ENCODE measurements at regions not wholly inside any gene's neighbourhood (a gene's known extent, or its start where the extent isn't known, plus 50 kb on each side); places are given as distances from the start of the nearest gene placed in this dataset.

GRCh38 chr5:163807781-163808180, 302.4 kb downstream of the MAT2B start:
- Histone ChIP-seq H3K36me3 (ENCODE audit: insufficient read depth, low read length) (no peaks in the 10 kb centered on the region), H3K4me3 (ENCODE audit: insufficient read depth, low read length) (no peak overlapping the region), H3K27ac (ENCODE audit: low read depth, low read length) (no peak overlapping the region), H3K4me2 (ENCODE audit: insufficient read depth, low read length) (no peak overlapping the region), H3K79me2 (ENCODE audit: insufficient read depth, low read length) (no peaks in the 10 kb centered on the region), H3K4me1 (ENCODE audit: insufficient read depth, low read length) (no peaks in the 10 kb centered on the region), H3K9me3 (ENCODE audit: low read depth, low read length) (no peaks in the 10 kb centered on the region), H4K20me1 (ENCODE audit: insufficient read depth, low read length) (no peaks in the 10 kb centered on the region), H3K27me3 (ENCODE audit: insufficient read depth, low read length) (no peaks in the 10 kb centered on the region), H2AFZ (ENCODE audit: low read length) (peak overlapping the region; percentile 16)
- TF ChIP-seq, protein P1, sequence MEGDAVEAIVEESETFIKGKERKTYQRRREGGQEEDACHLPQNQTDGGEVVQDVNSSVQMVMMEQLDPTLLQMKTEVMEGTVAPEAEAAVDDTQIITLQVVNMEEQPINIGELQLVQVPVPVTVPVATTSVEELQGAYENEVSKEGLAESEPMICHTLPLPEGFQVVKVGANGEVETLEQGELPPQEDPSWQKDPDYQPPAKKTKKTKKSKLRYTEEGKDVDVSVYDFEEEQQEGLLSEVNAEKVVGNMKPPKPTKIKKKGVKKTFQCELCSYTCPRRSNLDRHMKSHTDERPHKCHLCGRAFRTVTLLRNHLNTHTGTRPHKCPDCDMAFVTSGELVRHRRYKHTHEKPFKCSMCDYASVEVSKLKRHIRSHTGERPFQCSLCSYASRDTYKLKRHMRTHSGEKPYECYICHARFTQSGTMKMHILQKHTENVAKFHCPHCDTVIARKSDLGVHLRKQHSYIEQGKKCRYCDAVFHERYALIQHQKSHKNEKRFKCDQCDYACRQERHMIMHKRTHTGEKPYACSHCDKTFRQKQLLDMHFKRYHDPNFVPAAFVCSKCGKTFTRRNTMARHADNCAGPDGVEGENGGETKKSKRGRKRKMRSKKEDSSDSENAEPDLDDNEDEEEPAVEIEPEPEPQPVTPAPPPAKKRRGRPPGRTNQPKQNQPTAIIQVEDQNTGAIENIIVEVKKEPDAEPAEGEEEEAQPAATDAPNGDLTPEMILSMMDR (IDR thresholded peaks at IDR 0.05; ENCODE audit: extremely low read depth, low read depth, low read length) = no peak
- no peak for DNase-seq (ENCODE audit: insufficient read length, low spot score, missing footprints)

GRCh38 chr5:163809473-163809872, 304.1 kb downstream of the MAT2B start:
- no peak for DNase-seq (ENCODE audit: insufficient read length, low spot score, missing footprints)
- H3K27ac ChIP-seq (ENCODE audit: low read depth, low read length) = no peak overlapping the region
- TF ChIP-seq, protein P1 (IDR thresholded peaks at IDR 0.05; ENCODE audit: extremely low read depth, low read depth, low read length) = no peak
- H2AFZ ChIP-seq (ENCODE audit: low read length) = no peak overlapping the region
- H3K9me3 ChIP-seq (ENCODE audit: low read depth, low read length) = no peaks in the 10 kb centered on the region
- H3K36me3 ChIP-seq (ENCODE audit: insufficient read depth, low read length) = no peaks in the 10 kb centered on the region
- H3K4me1 ChIP-seq (ENCODE audit: insufficient read depth, low read length) = no peaks in the 10 kb centered on the region
- no peak overlapping the region for H3K4me2 ChIP-seq (ENCODE audit: insufficient read depth, low read length)
- H3K4me3 ChIP-seq (ENCODE audit: insufficient read depth, low read length) = no peak overlapping the region
- H4K20me1 ChIP-seq (ENCODE audit: insufficient read depth, low read length) = no peaks in the 10 kb centered on the region
- H3K79me2 ChIP-seq (ENCODE audit: insufficient read depth, low read length) = no peaks in the 10 kb centered on the region
- no peaks in the 10 kb centered on the region for H3K27me3 ChIP-seq (ENCODE audit: insufficient read depth, low read length)

- no peak overlapping the region for H3K4me2 ChIP-seq (ENCODE audit: insufficient read depth, low read length)
- TF ChIP-seq, protein P1 (IDR thresholded peaks at IDR 0.05; ENCODE audit: extremely low read depth, low read depth, low read length) = no peak
- H4K20me1 ChIP-seq (ENCODE audit: insufficient read depth, low read length) = no peaks in the 10 kb centered on the region
- no peak for DNase-seq (ENCODE audit: insufficient read length, low spot score, missing footprints)
- H3K27ac ChIP-seq (ENCODE audit: low read depth, low read length) = no peak overlapping the region
- no peaks in the 10 kb centered on the region for H3K9me3 ChIP-seq (ENCODE audit: low read depth, low read length)
- no peak overlapping the region for H2AFZ ChIP-seq (ENCODE audit: low read length)
- H3K4me3 ChIP-seq (ENCODE audit: insufficient read depth, low read length) = no peak overlapping the region
- H3K79me2 ChIP-seq (ENCODE audit: insufficient read depth, low read length) = no peaks in the 10 kb centered on the region
- no peaks in the 10 kb centered on the region for H3K27me3 ChIP-seq (ENCODE audit: insufficient read depth, low read length)
- no peaks in the 10 kb centered on the region for H3K36me3 ChIP-seq (ENCODE audit: insufficient read depth, low read length)
- no peaks in the 10 kb centered on the region for H3K4me1 ChIP-seq (ENCODE audit: insufficient read depth, low read length)
Measured at GRCh38 chr5:163813900-163814299, 308.5 kb downstream of the MAT2B start.

DNA sequence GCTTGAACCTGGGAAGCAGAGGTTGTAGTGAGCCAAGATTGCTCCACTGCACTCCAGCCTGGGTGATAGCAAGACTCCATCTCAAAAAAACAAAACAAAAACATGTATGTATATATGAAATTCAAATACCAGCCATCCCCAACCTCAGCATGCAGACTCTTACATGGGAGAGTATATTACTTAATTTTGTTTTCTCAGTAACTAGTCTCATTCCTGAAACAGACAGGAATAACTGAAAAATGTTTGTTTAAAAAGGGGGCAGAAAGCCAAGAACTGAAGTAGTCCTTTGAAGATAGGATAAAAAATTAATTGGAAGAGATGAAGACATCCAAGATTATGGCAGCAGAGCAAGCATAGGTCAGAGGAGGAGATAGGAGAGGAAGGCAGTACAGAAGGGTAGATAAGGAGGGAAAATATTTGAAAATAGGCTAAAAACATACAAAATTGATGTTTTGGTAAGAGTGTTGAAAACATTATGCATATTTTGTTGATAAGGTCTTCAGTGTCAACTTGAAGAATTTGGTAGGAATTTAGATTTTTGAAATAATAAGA, 309.9 kb downstream of the MAT2B start:
- H3K79me2 ChIP-seq (ENCODE audit: insufficient read depth, low read length) = no peaks in the 10 kb centered on the region
- no peaks in the 10 kb centered on the region for H3K9me3 ChIP-seq (ENCODE audit: low read depth, low read length)
- no peaks in the 10 kb centered on the region for H3K27me3 ChIP-seq (ENCODE audit: insufficient read depth, low read length)
- H3K4me1 ChIP-seq (ENCODE audit: insufficient read depth, low read length) = no peaks in the 10 kb centered on the region
- H2AFZ ChIP-seq (ENCODE audit: low read length) = no peak overlapping the region
- no peaks in the 10 kb centered on the region for H3K36me3 ChIP-seq (ENCODE audit: insufficient read depth, low read length)
- no peak overlapping the region for H3K27ac ChIP-seq (ENCODE audit: low read depth, low read length)
- H3K4me2 ChIP-seq (ENCODE audit: insufficient read depth, low read length) = no peak overlapping the region
- TF ChIP-seq, protein P1 (IDR thresholded peaks at IDR 0.05; ENCODE audit: extremely low read depth, low read depth, low read length) = no peak
- no peaks in the 10 kb centered on the region for H4K20me1 ChIP-seq (ENCODE audit: insufficient read depth, low read length)
- no peak for DNase-seq (ENCODE audit: insufficient read length, low spot score, missing footprints)
- H3K4me3 ChIP-seq (ENCODE audit: insufficient read depth, low read length) = no peak overlapping the region
